HEK293T (cell line): ENCODE measurements at regions not wholly inside any gene's neighbourhood (a gene's known extent, or its start where the extent isn't known, plus 50 kb on each side); places are given as distances from the start of the nearest gene placed in this dataset.

Source experiments
- CTCF ChIA-PET: fragments of 350-600 bp; formaldehyde crosslinking; extraction: SDS; loops from one replicate; lab custom pipeline; 2021; ENCODE audit warnings: antibody characterized with exemption, inconsistent platforms; lab: Yijun Ruan, JAX
- POLR2A ChIA-PET: fragments of 350-600 bp; formaldehyde crosslinking; extraction: SDS; loops from one replicate; lab custom pipeline; 2020; ENCODE audit warnings: antibody characterized with exemption, inconsistent platforms; lab: Yijun Ruan, JAX
- DNase-seq: peaks from one replicate; pipeline ENCODE4 v3.0.0; 2012; ENCODE audit warnings: mixed read lengths; ENCODE audit errors: extremely low spot score
- ARNT ChIP-seq: fragments of 450-650 bp; IDR thresholded peaks from 2 replicates; pipeline ENCODE4 v1.6.1; 2017; ENCODE audit warnings: mild to moderate bottlenecking
- BHLHE40 ChIP-seq: fragments of 450-650 bp; IDR thresholded peaks from 2 replicates; pipeline ENCODE4 v1.6.1; 2016; ENCODE audit warnings: mild to moderate bottlenecking, moderate library complexity, borderline replicate concordance
- CTBP1 ChIP-seq: fragments of 450-650 bp; IDR thresholded peaks from 2 replicates; pipeline ENCODE4 v1.6.1; 2016; ENCODE audit warnings: borderline replicate concordance
- ELF4 ChIP-seq: fragments of 450-650 bp; IDR thresholded peaks from 2 replicates; pipeline ENCODE4 v1.6.1; 2017; ENCODE audit warnings: antibody characterized with exemption
- FOXA1 ChIP-seq: fragments of 450-650 bp; IDR thresholded peaks from 2 replicates; pipeline ENCODE4 v1.6.1; 2016; ENCODE audit warnings: mild to moderate bottlenecking
- FOXK2 ChIP-seq: fragments of 450-650 bp; IDR thresholded peaks from 2 replicates; pipeline ENCODE4 v1.6.1; 2016; ENCODE audit warnings: mild to moderate bottlenecking
- FOXM1 ChIP-seq: fragments of 450-650 bp; IDR thresholded peaks from 2 replicates; pipeline ENCODE4 v1.6.1; 2017; ENCODE audit warnings: mild to moderate bottlenecking, borderline replicate concordance
- HDGF ChIP-seq: fragments of 450-650 bp; IDR thresholded peaks from 2 replicates; pipeline ENCODE4 v1.6.1; 2017; ENCODE audit warnings: antibody characterized with exemption, borderline replicate concordance
- L3MBTL2 ChIP-seq: fragments of 450-650 bp; conservative IDR thresholded peaks from 2 replicates; pipeline ENCODE4 v1.6.1; 2016; ENCODE audit warnings: mild to moderate bottlenecking
- LEF1 ChIP-seq: fragments of 450-650 bp; IDR thresholded peaks from 2 replicates; pipeline ENCODE4 v1.6.1; 2017; ENCODE audit warnings: mild to moderate bottlenecking, borderline replicate concordance
- NFRKB ChIP-seq: fragments of 450-650 bp; IDR thresholded peaks from 2 replicates; pipeline ENCODE4 v1.6.1; 2016; ENCODE audit warnings: mild to moderate bottlenecking, moderate library complexity
- PKNOX1 ChIP-seq: fragments of 450-650 bp; IDR thresholded peaks from 2 replicates; pipeline ENCODE4 v1.6.1; 2016
- SP1 ChIP-seq: fragments of 450-650 bp; IDR thresholded peaks from 2 replicates; pipeline ENCODE4 v1.6.1; 2017
- SUZ12 ChIP-seq: fragments of 450-650 bp; IDR thresholded peaks from 2 replicates; pipeline ENCODE4 v1.6.1; 2016; ENCODE audit warnings: mild to moderate bottlenecking
- TARDBP ChIP-seq: fragments of 450-650 bp; IDR thresholded peaks from 2 replicates; pipeline ENCODE4 v1.6.1; 2016
- ZNF384 ChIP-seq: fragments of 450-650 bp; IDR thresholded peaks from 2 replicates; pipeline ENCODE4 v1.6.1; 2016

- ChIA-PET POLR2A (interaction anchor here (0.5 kb wide), 1 partner anchor 856 kb away, joined by 3 read pairs; no protein-coding TSS in a partner anchor), CTCF (no interaction called here)
- TF ChIP-seq L3MBTL2 (no peak), NFRKB (no peak), SP1 (no peak), ARNT (no peak), BHLHE40 (no peak), CTBP1 (no peak), ZNF384 (no peak), FOXK2 (no peak), FOXA1 (no peak), PKNOX1 (no peak), LEF1 (no peak), TARDBP (no peak), ELF4 (no peak), FOXM1 (no peak), HDGF (no peak), SUZ12 (no peak)
- no peak for DNase-seq
Observed at GRCh38 chr6:156392648-156393047, 384.5 kb upstream of the ARID1B start.

- POLR2A ChIA-PET, result interaction anchor here (0.5 kb wide), 1 partner anchor 857 kb away, joined by 3 read pairs; no protein-coding TSS in a partner anchor
- DNase-seq, result no peak
- TF ChIP-seq L3MBTL2 (no peak), TARDBP (no peak), FOXA1 (no peak), BHLHE40 (no peak), CTBP1 (no peak), NFRKB (no peak), SP1 (no peak), HDGF (no peak), ARNT (no peak), FOXM1 (no peak), FOXK2 (no peak), ZNF384 (no peak), LEF1 (no peak), PKNOX1 (no peak), ELF4 (no peak), SUZ12 (no peak)
- CTCF ChIA-PET, result no interaction called here
Observed at GRCh38 chr6:156391977-156392376, 385.2 kb upstream of the ARID1B start.

- POLR2A ChIA-PET, result no interaction called here
- CTCF ChIA-PET, result no interaction called here
- TF ChIP-seq PKNOX1, result no peak
- no peak for TF ChIP-seq L3MBTL2
- TF ChIP-seq TARDBP, result no peak
- TF ChIP-seq NFRKB, result no peak
- TF ChIP-seq FOXM1, result no peak
- TF ChIP-seq SUZ12, result no peak
- TF ChIP-seq ELF4, result no peak
- TF ChIP-seq CTBP1, result no peak
- TF ChIP-seq BHLHE40, result no peak
- no peak for TF ChIP-seq ZNF384
- no peak for DNase-seq
Observed at GRCh38 chr6:156391061-156391672, 386.0 kb upstream of the ARID1B start.

GRCh38 chr6:156390621-156391020 lies 386.6 kb upstream of the ARID1B start:
- POLR2A ChIA-PET, result no interaction called here
- CTCF ChIA-PET, result no interaction called here
- no peak for DNase-seq
- TF ChIP-seq ZNF384 (no peak), LEF1 (no peak), FOXA1 (no peak), FOXK2 (no peak), CTBP1 (no peak), TARDBP (no peak)

- TF ChIP-seq ELF4, result no peak
- TF ChIP-seq ARNT, result no peak
- TF ChIP-seq HDGF, result no peak
- TF ChIP-seq LEF1, result no peak
- TF ChIP-seq ZNF384, result no peak
- TF ChIP-seq PKNOX1, result no peak
- no peak for TF ChIP-seq FOXA1
- POLR2A ChIA-PET, result no interaction called here
- CTCF ChIA-PET, result no interaction called here
- DNase-seq, result no peak
Observed at GRCh38 chr6:156389296-156389695, 387.9 kb upstream of the ARID1B start.

- TF ChIP-seq TARDBP (no peak), L3MBTL2 (no peak), SUZ12 (no peak), ARNT (no peak), ELF4 (no peak), FOXK2 (no peak), BHLHE40 (no peak), SP1 (no peak), PKNOX1 (no peak), CTBP1 (no peak), FOXA1 (no peak), LEF1 (no peak)
- no peak for DNase-seq
- CTCF ChIA-PET, result no interaction called here
- POLR2A ChIA-PET, result no interaction called here
Observed at GRCh38 chr6:156387472-156387871, 389.7 kb upstream of the ARID1B start.
